Left ventricle myocardium inferior (tissue), 1 donor: ENCODE measurements at regions not wholly inside any gene's neighbourhood (a gene's known extent, or its start where the extent isn't known, plus 50 kb on each side); places are given as distances from the start of the nearest gene placed in this dataset.
"Not testable (repeated sequence)": the region's sequence is repeated elsewhere in the genome, so short reads cannot be mapped to it uniquely, and the experiment has no call there.

Experiments used
- DNase-seq: peaks from one replicate; pipeline ENCODE4 v3.0.0-alpha.2; 2020
- H3K27ac ChIP-seq: fragments of 200-600 bp; replicated peaks from 2 replicates; pipeline ENCODE4 v1.8.0; 2021
- H3K27me3 ChIP-seq: fragments of 200-600 bp; 2 replicates; pipeline ENCODE4 v1.8.0; 2021; ENCODE audit warnings: low read depth
- H3K36me3 ChIP-seq: fragments of 200-600 bp; 2 replicates; pipeline ENCODE4 v1.8.0; 2021
- H3K4me1 ChIP-seq: fragments of 200-600 bp; 2 replicates; pipeline ENCODE4 v1.8.0; 2021
- H3K4me3 ChIP-seq: fragments of 200-600 bp; 2 replicates; pipeline ENCODE4 v1.8.0; 2021; ENCODE audit warnings: mild to moderate bottlenecking, moderate library complexity
- H3K9me3 ChIP-seq: fragments of 200-600 bp; replicated peaks from 2 replicates; pipeline ENCODE4 v1.8.0; 2021
- intact Hi-C: fragments of 100-400 bp; cut with micrococcal nuclease; formaldehyde crosslinking; loops from one replicate; pipeline ENCODE4 v1.11.0; 2022
- TF ChIP-seq, protein P1 (sequence below): fragments of 200-600 bp; IDR thresholded peaks from 2 replicates; pipeline ENCODE4 v1.8.0; 2021; ENCODE audit warnings: antibody characterized with exemption, mild to moderate bottlenecking, borderline replicate concordance
- donor health status: DM: no; HTN: yes; CAD: no; lungs with severe emphysema.

- no peaks in the 10 kb centered on the region for H3K4me1 ChIP-seq
- no peak for DNase-seq
- intact Hi-C loops, result no loop called here
- no peak overlapping the region for H3K27ac ChIP-seq
- H3K27me3 ChIP-seq, result no peaks in the 10 kb centered on the region
- TF ChIP-seq, protein P1, sequence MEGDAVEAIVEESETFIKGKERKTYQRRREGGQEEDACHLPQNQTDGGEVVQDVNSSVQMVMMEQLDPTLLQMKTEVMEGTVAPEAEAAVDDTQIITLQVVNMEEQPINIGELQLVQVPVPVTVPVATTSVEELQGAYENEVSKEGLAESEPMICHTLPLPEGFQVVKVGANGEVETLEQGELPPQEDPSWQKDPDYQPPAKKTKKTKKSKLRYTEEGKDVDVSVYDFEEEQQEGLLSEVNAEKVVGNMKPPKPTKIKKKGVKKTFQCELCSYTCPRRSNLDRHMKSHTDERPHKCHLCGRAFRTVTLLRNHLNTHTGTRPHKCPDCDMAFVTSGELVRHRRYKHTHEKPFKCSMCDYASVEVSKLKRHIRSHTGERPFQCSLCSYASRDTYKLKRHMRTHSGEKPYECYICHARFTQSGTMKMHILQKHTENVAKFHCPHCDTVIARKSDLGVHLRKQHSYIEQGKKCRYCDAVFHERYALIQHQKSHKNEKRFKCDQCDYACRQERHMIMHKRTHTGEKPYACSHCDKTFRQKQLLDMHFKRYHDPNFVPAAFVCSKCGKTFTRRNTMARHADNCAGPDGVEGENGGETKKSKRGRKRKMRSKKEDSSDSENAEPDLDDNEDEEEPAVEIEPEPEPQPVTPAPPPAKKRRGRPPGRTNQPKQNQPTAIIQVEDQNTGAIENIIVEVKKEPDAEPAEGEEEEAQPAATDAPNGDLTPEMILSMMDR, result no peak
- peaks cover 18% of the 10 kb centered on the region for H3K9me3 ChIP-seq
- H3K4me3 ChIP-seq, result no peak overlapping the region
- no peaks in the 10 kb centered on the region for H3K36me3 ChIP-seq
Observed at GRCh38 chr5:155696362-155696761, 630.6 kb upstream of the SGCD start.

DNA sequence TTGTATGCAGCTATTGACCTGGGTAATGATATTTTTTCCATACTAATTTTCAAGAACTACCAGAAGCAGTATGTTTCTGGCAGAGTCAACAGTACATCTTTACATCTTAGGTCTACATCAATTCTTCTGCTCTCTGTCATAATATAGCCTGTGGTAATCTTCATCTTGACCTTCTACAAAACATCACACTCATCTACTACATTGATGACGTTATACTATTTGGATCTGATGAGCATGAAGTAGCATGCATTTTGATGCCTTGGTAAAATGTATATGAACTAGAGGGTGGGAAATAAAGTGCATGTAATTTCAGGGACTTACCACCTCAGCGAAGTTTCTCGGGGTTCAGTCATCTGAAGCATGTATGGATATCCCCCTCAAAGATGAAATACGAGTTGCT is 629.7 kb upstream of the SGCD start:
- DNase-seq, result no peak
- intact Hi-C loops, result no loop called here
- no peaks in the 10 kb centered on the region for H3K27me3 ChIP-seq
- TF ChIP-seq, protein P1, result no peak
- H3K27ac ChIP-seq, result no peak overlapping the region
- H3K4me3 ChIP-seq, result no peak overlapping the region
- H3K4me1 ChIP-seq, result no peaks in the 10 kb centered on the region
- H3K36me3 ChIP-seq, result no peaks in the 10 kb centered on the region
- H3K9me3 ChIP-seq, result peaks cover 18% of the 10 kb centered on the region

GRCh38 chr5:155699385-155699784 is 627.6 kb upstream of the SGCD start:
- TF ChIP-seq, protein P1, result no peak
- intact Hi-C loops, result no loop called here
- no peak for DNase-seq

DNA sequence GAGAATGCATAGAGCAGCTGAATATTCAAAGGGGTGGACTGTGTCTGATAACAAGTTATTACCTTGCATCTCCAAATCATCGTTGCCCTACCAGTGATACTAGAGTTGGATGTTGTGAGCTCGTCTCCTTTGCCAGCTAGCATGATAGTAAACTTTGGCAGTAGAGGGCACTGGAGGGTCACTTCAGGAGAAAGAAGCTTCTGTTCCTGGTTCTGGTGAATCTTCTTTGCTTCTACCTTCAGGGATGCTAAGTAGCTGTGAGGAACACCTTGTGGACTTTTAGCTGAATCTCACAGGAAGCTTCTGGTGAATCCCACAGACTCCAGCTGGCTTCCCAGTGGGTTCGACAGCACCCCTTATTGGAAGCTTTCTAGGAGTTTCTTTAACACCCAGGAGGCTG is 626.6 kb upstream of the SGCD start:
- H3K9me3 ChIP-seq, result peaks cover 18% of the 10 kb centered on the region
- TF ChIP-seq, protein P1, result no peak
- no peak for DNase-seq
- no peak overlapping the region for H3K4me3 ChIP-seq
- H3K27me3 ChIP-seq, result no peaks in the 10 kb centered on the region
- no peaks in the 10 kb centered on the region for H3K4me1 ChIP-seq
- intact Hi-C loops, result no loop called here
- no peaks in the 10 kb centered on the region for H3K36me3 ChIP-seq
- no peak overlapping the region for H3K27ac ChIP-seq

More at GRCh38 chr5:155699385-155699784, 627.6 kb upstream of the SGCD start:
- Histone ChIP-seq H3K27ac (no peak overlapping the region), H3K4me3 (no peak overlapping the region), H3K27me3 (no peaks in the 10 kb centered on the region), H3K36me3 (no peaks in the 10 kb centered on the region), H3K4me1 (no peaks in the 10 kb centered on the region), H3K9me3 (peaks cover 18% of the 10 kb centered on the region)

GRCh38 chr5:155711882-155712281 is 615.1 kb upstream of the SGCD start:
- H3K36me3 ChIP-seq, result no peaks in the 10 kb centered on the region
- peaks cover 9% of the 10 kb centered on the region for H3K9me3 ChIP-seq
- H3K4me3 ChIP-seq, result no peak overlapping the region
- no peak for DNase-seq
- intact Hi-C loops, result no loop called here
- TF ChIP-seq, protein P1, result no peak
- no peaks in the 10 kb centered on the region for H3K4me1 ChIP-seq
- H3K27ac ChIP-seq, result no peak overlapping the region
- H3K27me3 ChIP-seq, result no peaks in the 10 kb centered on the region

- H3K4me1 ChIP-seq, H3K27ac ChIP-seq, DNase-seq, H3K36me3 ChIP-seq, intact Hi-C loops, H3K27me3 ChIP-seq, H3K4me3 ChIP-seq, H3K9me3 ChIP-seq: not testable (repeated sequence)
Observed at GRCh38 chr5:155714435-155714834, 612.5 kb upstream of the SGCD start.
